Brain microvascular endothelial cell (primary cell): ENCODE measurements at regions not wholly inside any gene's neighbourhood (a gene's known extent, or its start where the extent isn't known, plus 50 kb on each side); places are given as distances from the start of the nearest gene placed in this dataset.

Experiments used
- DNase-seq: peaks from one replicate; pipeline ENCODE4 v3.0.0-alpha.2; 2020
- H3K27ac ChIP-seq: fragments of 250-450 bp; sonication (Bioruptor Pico); 2 replicates; pipeline ENCODE4 v1.5.1; 2020; ENCODE audit warnings: mild to moderate bottlenecking, moderate library complexity
- H3K27me3 ChIP-seq: fragments of 250-450 bp; sonication (Bioruptor Pico); replicated peaks from 2 replicates; pipeline ENCODE4 v1.5.1; 2020; ENCODE audit warnings: mild to moderate bottlenecking
- H3K36me3 ChIP-seq: fragments of 250-450 bp; sonication (Bioruptor Pico); replicated peaks from 2 replicates; pipeline ENCODE4 v1.5.1; 2020; ENCODE audit warnings: mild to moderate bottlenecking
- H3K4me3 ChIP-seq: 2 replicates; pipeline ENCODE4 v1.5.1; 2011; ENCODE audit warnings: low read depth, mild to moderate bottlenecking, control low read depth, low read length, moderate library complexity
- CTCF ChIP-seq: IDR thresholded peaks from 2 replicates; pipeline ENCODE4 v1.5.1; 2011; ENCODE audit warnings: low read depth, mild to moderate bottlenecking, moderate library complexity, low read length, control low read depth, inconsistent platforms; ENCODE audit errors: missing control alignments
- in situ Hi-C: cut with HindIII; loops from 2 replicates; pipeline ENCODE4 v1.10.0; 2017; ENCODE audit warnings: low sequenced_read_pairs, low pct_ligation_motif_present

GRCh38 chr1:244269169-244269568 lies 182.5 kb downstream of the ADSS2 start:
- Histone ChIP-seq H3K4me3 (no peak overlapping the region), H3K36me3 (no peaks in the 10 kb centered on the region), H3K27me3 (no peaks in the 10 kb centered on the region), H3K27ac (no peak overlapping the region)
- TF ChIP-seq CTCF = no peak
- DNase-seq = no peak
- in situ Hi-C loops = no loop called here

- Histone ChIP-seq H3K4me3 (no peak overlapping the region), H3K27me3 (no peaks in the 10 kb centered on the region), H3K36me3 (no peaks in the 10 kb centered on the region), H3K27ac (no peak overlapping the region)
- no peak for TF ChIP-seq CTCF
- DNase-seq = no peak
- in situ Hi-C loops = no loop called here
Observed at GRCh38 chr1:244271004-244271403, 180.7 kb downstream of the ADSS2 start.

- H3K36me3 ChIP-seq = no peaks in the 10 kb centered on the region
- in situ Hi-C loops = no loop called here
Observed at GRCh38 chr1:244271691-244272308, 179.9 kb downstream of the ADSS2 start.

GRCh38 chr1:244272471-244273261 lies 179.0 kb downstream of the ADSS2 start:
- Histone ChIP-seq H3K36me3 (no peaks in the 10 kb centered on the region), H3K4me3 (no peak overlapping the region), H3K27me3 (no peaks in the 10 kb centered on the region), H3K27ac (no peak overlapping the region)
- peak; percentile 77 for DNase-seq
- peak; percentile 93 for TF ChIP-seq CTCF
- in situ Hi-C loops = no loop called here

More at GRCh38 chr1:244271691-244272308, 179.9 kb downstream of the ADSS2 start:
- no peak for DNase-seq
- no peak overlapping the region for H3K27ac ChIP-seq
- TF ChIP-seq CTCF = no peak
- H3K4me3 ChIP-seq = no peak overlapping the region
- H3K27me3 ChIP-seq = no peaks in the 10 kb centered on the region

GRCh38 chr1:244273262-244273844 lies 178.4 kb downstream of the ADSS2 start:
- H3K36me3 ChIP-seq = no peaks in the 10 kb centered on the region
- H3K27ac ChIP-seq = peak overlapping the region; percentile 63
- H3K27me3 ChIP-seq = no peaks in the 10 kb centered on the region
- no peak for TF ChIP-seq CTCF
- no peak for DNase-seq
- in situ Hi-C loops = no loop called here
- peak overlapping the region; percentile 33 for H3K4me3 ChIP-seq
